H9 (cell line): ENCODE measurements at regions not wholly inside any gene's neighbourhood (a gene's known extent, or its start where the extent isn't known, plus 50 kb on each side); places are given as distances from the start of the nearest gene placed in this dataset.

Experiments used
- DNase-seq: peaks from one replicate; pipeline ENCODE4 v3.0.0-alpha.2; 2017
- H2AFZ ChIP-seq: one replicate; pipeline ENCODE4 v1.6.1; 2013; ENCODE audit warnings: mild to moderate bottlenecking, low read length, control low read depth, moderate library complexity
- H2AK5ac ChIP-seq: 2 replicates; pipeline ENCODE4 v1.6.1; 2013; ENCODE audit warnings: low read length, control low read depth, mixed read lengths; ENCODE audit not compliant: insufficient read length
- H2BK120ac ChIP-seq: one replicate; pipeline ENCODE4 v1.6.1; 2013; ENCODE audit warnings: low read depth, mild to moderate bottlenecking, low read length, control low read depth, inconsistent platforms; ENCODE audit not compliant: poor library complexity, severe bottlenecking
- H2BK12ac ChIP-seq: 2 replicates; pipeline ENCODE4 v1.6.1; 2013; ENCODE audit warnings: low read length, control low read depth, mixed read lengths, low read depth; ENCODE audit not compliant: insufficient read length
- H2BK15ac ChIP-seq: 2 replicates; pipeline ENCODE4 v1.6.1; 2013; ENCODE audit warnings: low read depth, low read length, control low read depth
- H2BK20ac ChIP-seq: one replicate; pipeline ENCODE4 v1.6.1; 2013; ENCODE audit warnings: low read depth, mild to moderate bottlenecking, low read length, control low read depth, inconsistent platforms; ENCODE audit not compliant: poor library complexity, severe bottlenecking
- H2BK5ac ChIP-seq: 2 replicates; pipeline ENCODE4 v1.6.1; 2013; ENCODE audit warnings: low read length, control low read depth, mixed read lengths; ENCODE audit not compliant: insufficient read length
- H3K14ac ChIP-seq: 2 replicates; pipeline ENCODE4 v1.6.1; 2013; ENCODE audit warnings: low read length, control low read depth; ENCODE audit not compliant: insufficient read depth
- H3K18ac ChIP-seq: 2 replicates; pipeline ENCODE4 v1.6.1; 2013; ENCODE audit warnings: low read depth, mild to moderate bottlenecking, mixed read lengths, low read length, control low read depth; ENCODE audit not compliant: insufficient read length
- H3K23ac ChIP-seq: 2 replicates; pipeline ENCODE4 v1.6.1; 2013; ENCODE audit warnings: low read length, control low read depth, mixed read lengths, low read depth; ENCODE audit not compliant: insufficient read length
- H3K23me2 ChIP-seq: 2 replicates; pipeline ENCODE4 v1.6.1; 2013; ENCODE audit warnings: low read depth, mild to moderate bottlenecking, mixed read lengths, low read length, control low read depth; ENCODE audit not compliant: insufficient read length, poor library complexity, severe bottlenecking
- H3K27ac ChIP-seq: 2 replicates; pipeline ENCODE4 v1.5.1; 2013; ENCODE audit warnings: low read length, control low read depth, mixed read lengths, low read depth; ENCODE audit not compliant: insufficient read length
- H3K27me3 ChIP-seq: 2 replicates; pipeline ENCODE4 v1.6.1; 2013; ENCODE audit warnings: low read length, control low read depth, inconsistent platforms; ENCODE audit not compliant: insufficient read depth
- H3K4ac ChIP-seq: 2 replicates; pipeline ENCODE4 v1.6.1; 2013; ENCODE audit warnings: low read depth, mild to moderate bottlenecking, control low read depth, inconsistent platforms, low read length, moderate library complexity
- H3K4me1 ChIP-seq: 2 replicates; pipeline ENCODE4 v1.6.1; 2013; ENCODE audit warnings: low read length, control low read depth, inconsistent platforms; ENCODE audit not compliant: insufficient read depth
- H3K4me2 ChIP-seq: 2 replicates; pipeline ENCODE4 v1.6.1; 2013; ENCODE audit warnings: low read length, control low read depth, mixed read lengths; ENCODE audit not compliant: insufficient read length, insufficient read depth
- H3K56ac ChIP-seq: 2 replicates; pipeline ENCODE4 v1.6.1; 2013; ENCODE audit warnings: low read depth, mild to moderate bottlenecking, mixed read lengths, low read length, control low read depth; ENCODE audit not compliant: insufficient read length
- H3K79me1 ChIP-seq: 2 replicates; pipeline ENCODE4 v1.6.1; 2013; ENCODE audit warnings: low read depth, mild to moderate bottlenecking, moderate library complexity, low read length, control low read depth, inconsistent platforms; ENCODE audit not compliant: insufficient read depth, poor library complexity, severe bottlenecking
- H3K79me2 ChIP-seq: 2 replicates; pipeline ENCODE4 v1.6.1; 2013; ENCODE audit warnings: low read length, control low read depth, inconsistent platforms; ENCODE audit not compliant: insufficient read depth
- H3K9ac ChIP-seq: 2 replicates; pipeline ENCODE4 v1.6.1; 2013; ENCODE audit warnings: low read length, control low read depth, mixed read lengths; ENCODE audit not compliant: insufficient read length; ENCODE audit errors: extremely low read depth
- H3K9me3 ChIP-seq: one replicate; pipeline ENCODE4 v1.6.1; 2013; ENCODE audit warnings: low read depth, low read length, inconsistent platforms; ENCODE audit not compliant: control insufficient read depth
- H3T11ph ChIP-seq: one replicate; pipeline ENCODE4 v1.6.1; 2013; ENCODE audit warnings: mild to moderate bottlenecking, low read length, control low read depth, inconsistent platforms
- H4K20me1 ChIP-seq: one replicate; pipeline ENCODE4 v1.6.1; 2013; ENCODE audit not compliant: control insufficient read depth, insufficient read length, insufficient read depth
- H4K5ac ChIP-seq: 2 replicates; pipeline ENCODE4 v1.6.1; 2013; ENCODE audit warnings: low read depth, mild to moderate bottlenecking, mixed read lengths, low read length, control low read depth; ENCODE audit not compliant: insufficient read length
- H4K8ac ChIP-seq: replicated peaks from 2 replicates; pipeline ENCODE4 v1.6.1; 2013; ENCODE audit warnings: low read length, control low read depth, mixed read lengths, low read depth; ENCODE audit not compliant: insufficient read length
- H4K91ac ChIP-seq: 2 replicates; pipeline ENCODE4 v1.6.1; 2013; ENCODE audit warnings: low read depth, mild to moderate bottlenecking, moderate library complexity, mixed read lengths, low read length, control low read depth; ENCODE audit not compliant: insufficient read length
- H3K27ac Mint-ChIP-seq, 3 experiments: 2 replicates in 2 of 3; 3 replicates in 1 of 3; pipeline ENCODE4 v1.8.0; 2020 to 2021; ENCODE audit warnings: mixed read lengths in 3 of 3, mild to moderate bottlenecking in 1 of 3, moderate library complexity in 1 of 3
- H3K27me3 Mint-ChIP-seq: 2 replicates; pipeline ENCODE4 v1.8.0; 2021; ENCODE audit warnings: low read depth, mild to moderate bottlenecking, moderate library complexity, mixed read lengths
- H3K36me3 Mint-ChIP-seq, 3 experiments: 2 replicates in 2 of 3; 3 replicates in 1 of 3; pipeline ENCODE4 v1.8.0; 2020 to 2021; ENCODE audit warnings: low read depth in 3 of 3, mixed read lengths in 3 of 3; ENCODE audit not compliant: insufficient read depth in 1 of 3
- H3K4me1 Mint-ChIP-seq, 2 experiments: 2 replicates each; pipeline ENCODE4 v1.8.0; 2020; ENCODE audit warnings: mixed read lengths in 2 of 2
- H3K4me3 Mint-ChIP-seq, 2 experiments: 2 replicates in 1 of 2; 3 replicates in 1 of 2; pipeline ENCODE4 v1.8.0; 2020 to 2021; ENCODE audit warnings: mild to moderate bottlenecking in 2 of 2, mixed read lengths in 2 of 2, moderate library complexity in 1 of 2
- H3K9me3 Mint-ChIP-seq, 2 experiments: 2 replicates in 1 of 2; 3 replicates in 1 of 2; pipeline ENCODE4 v1.8.0; 2020; ENCODE audit warnings: mild to moderate bottlenecking in 2 of 2, mixed read lengths in 2 of 2, moderate library complexity in 1 of 2
- WGBS: extraction: QIAGEN DNeasy Blood & Tissue Kit; methylation state at CpG from one replicate; pipeline ENCODE4 v1.1.7; 2013; ENCODE audit warnings: missing lambda C conversion rate, low lambda C conversion rate, mixed read lengths; ENCODE audit not compliant: insufficient read length; ENCODE audit errors: extremely low coverage; 5-methylcytosine and 5-hydroxymethylcytosine counted together
- TF ChIP-seq, protein P1 (sequence below): fragments of 200-600 bp; sonication (generic); conservative IDR thresholded peaks from 3 replicates; pipeline ENCODE4 v1.8.0; 2021; ENCODE audit warnings: antibody characterized with exemption, mild to moderate bottlenecking

DNA sequence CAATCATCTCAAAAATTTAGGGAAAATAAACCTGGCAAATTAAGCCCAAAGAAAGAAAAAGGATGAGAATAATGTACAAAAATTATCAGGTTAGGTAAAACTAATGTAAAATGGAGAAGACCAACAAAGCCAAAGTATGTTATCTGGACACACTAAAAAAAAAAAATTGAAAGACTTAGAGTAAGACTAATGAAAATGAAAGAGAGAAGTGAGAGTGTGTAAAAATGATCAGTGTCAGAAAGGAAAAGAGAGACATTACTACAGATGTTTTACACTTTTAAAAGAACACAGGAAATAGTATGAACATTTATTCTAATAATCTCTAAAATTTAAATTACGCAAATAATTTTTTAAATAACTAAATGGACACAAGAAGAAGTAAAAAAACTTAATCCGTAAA is 573.3 kb upstream of the NR2F2 start:
- Histone ChIP-seq H3K23ac (no peak overlapping the region), H3K56ac (no peak overlapping the region), H3K27ac (no peak overlapping the region), H4K8ac (no peak overlapping the region), H3K27me3 (no peaks in the 10 kb centered on the region), H2BK5ac (no peak overlapping the region), H3K79me2 (no peaks in the 10 kb centered on the region), H3T11ph (no peak overlapping the region), H4K91ac (no peak overlapping the region), H2BK20ac (no peak overlapping the region), H2BK15ac (no peak overlapping the region), H2BK120ac (no peak overlapping the region), H2AK5ac (no peak overlapping the region), H4K5ac (no peak overlapping the region), H4K20me1 (no peaks in the 10 kb centered on the region), H3K4ac (no peak overlapping the region), H2AFZ (no peak overlapping the region), H3K79me1 (no peaks in the 10 kb centered on the region), H3K4me1 (no peaks in the 10 kb centered on the region), H3K9me3 (no peaks in the 10 kb centered on the region), H3K23me2 (no peaks in the 10 kb centered on the region), H3K4me2 (no peak overlapping the region), H3K18ac (no peak overlapping the region), H3K9ac (no peak overlapping the region), H3K14ac (no peak overlapping the region), H2BK12ac (no peak overlapping the region)
- H3K36me3 Mint-ChIP-seq, result no peaks in the 10 kb centered on the region
- no CpG with 5 or more reads among the region's 2 CpGs for WGBS
- H3K9me3 Mint-ChIP-seq, result no peaks in the 10 kb centered on the region
- H3K4me3 Mint-ChIP-seq, result no peak overlapping the region
- no peak overlapping the region for H3K27ac Mint-ChIP-seq
- DNase-seq, result no peak
- H3K27me3 Mint-ChIP-seq, result peaks cover 3% of the 10 kb centered on the region
- TF ChIP-seq, protein P1, sequence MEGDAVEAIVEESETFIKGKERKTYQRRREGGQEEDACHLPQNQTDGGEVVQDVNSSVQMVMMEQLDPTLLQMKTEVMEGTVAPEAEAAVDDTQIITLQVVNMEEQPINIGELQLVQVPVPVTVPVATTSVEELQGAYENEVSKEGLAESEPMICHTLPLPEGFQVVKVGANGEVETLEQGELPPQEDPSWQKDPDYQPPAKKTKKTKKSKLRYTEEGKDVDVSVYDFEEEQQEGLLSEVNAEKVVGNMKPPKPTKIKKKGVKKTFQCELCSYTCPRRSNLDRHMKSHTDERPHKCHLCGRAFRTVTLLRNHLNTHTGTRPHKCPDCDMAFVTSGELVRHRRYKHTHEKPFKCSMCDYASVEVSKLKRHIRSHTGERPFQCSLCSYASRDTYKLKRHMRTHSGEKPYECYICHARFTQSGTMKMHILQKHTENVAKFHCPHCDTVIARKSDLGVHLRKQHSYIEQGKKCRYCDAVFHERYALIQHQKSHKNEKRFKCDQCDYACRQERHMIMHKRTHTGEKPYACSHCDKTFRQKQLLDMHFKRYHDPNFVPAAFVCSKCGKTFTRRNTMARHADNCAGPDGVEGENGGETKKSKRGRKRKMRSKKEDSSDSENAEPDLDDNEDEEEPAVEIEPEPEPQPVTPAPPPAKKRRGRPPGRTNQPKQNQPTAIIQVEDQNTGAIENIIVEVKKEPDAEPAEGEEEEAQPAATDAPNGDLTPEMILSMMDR, result no peak
- H3K4me1 Mint-ChIP-seq, result peaks cover 0 to 10% of the 10 kb centered on the region in 2 experiments; a peak in 2 of 4 replicates
